Karpas-422 (cell line): ENCODE measurements at regions not wholly inside any gene's neighbourhood (a gene's known extent, or its start where the extent isn't known, plus 50 kb on each side); places are given as distances from the start of the nearest gene placed in this dataset.

Experiments
- DNase-seq: peaks from one replicate; pipeline ENCODE4 v3.0.0-alpha.2; 2015
- H2AFZ ChIP-seq: fragments of 200-600 bp; sonication (generic); 2 replicates; pipeline ENCODE4 v1.6.1; 2014; ENCODE audit warnings: antibody characterized with exemption, low read length, mixed read lengths
- H3K27ac ChIP-seq: fragments of 200-600 bp; sonication (generic); 2 replicates; pipeline ENCODE4 v1.5.1; 2014; ENCODE audit warnings: mild to moderate bottlenecking, low read length, moderate library complexity
- H3K27me3 ChIP-seq: fragments of 200-600 bp; sonication (generic); 2 replicates; pipeline ENCODE4 v1.6.1; 2014; ENCODE audit warnings: low read length, mixed read lengths
- H3K36me3 ChIP-seq: fragments of 200-600 bp; sonication (generic); 2 replicates; pipeline ENCODE4 v1.6.1; 2014; ENCODE audit warnings: low read length, mixed read lengths; ENCODE audit not compliant: insufficient read depth
- H3K4me1 ChIP-seq: fragments of 200-600 bp; sonication (generic); 2 replicates; pipeline ENCODE4 v1.6.1; 2014; ENCODE audit warnings: mild to moderate bottlenecking, low read length, mixed read lengths
- H3K4me2 ChIP-seq: fragments of 200-600 bp; sonication (generic); 2 replicates; pipeline ENCODE4 v1.6.1; 2014; ENCODE audit warnings: low read length, low read depth, mild to moderate bottlenecking; ENCODE audit not compliant: poor library complexity, severe bottlenecking
- H3K4me3 ChIP-seq: fragments of 200-600 bp; sonication (generic); 2 replicates; pipeline ENCODE4 v1.5.1; 2014; ENCODE audit warnings: mild to moderate bottlenecking, antibody characterized with exemption, low read length, mixed read lengths
- H3K79me2 ChIP-seq: fragments of 200-600 bp; sonication (generic); 2 replicates; pipeline ENCODE4 v1.6.1; 2014; ENCODE audit warnings: mild to moderate bottlenecking, low read length, mixed read lengths
- H3K9ac ChIP-seq: fragments of 200-600 bp; sonication (generic); 2 replicates; pipeline ENCODE4 v1.6.0; 2014; ENCODE audit warnings: low read length
- H3K9me2 ChIP-seq: fragments of 200-600 bp; sonication (generic), shearing (Covaris generic); replicated peaks from 2 replicates; pipeline ENCODE4 v1.6.0; 2014; ENCODE audit warnings: mild to moderate bottlenecking, low read length, moderate library complexity; ENCODE audit not compliant: insufficient read depth
- H3K9me3 ChIP-seq: fragments of 300-700, 200-600 bp; sonication (generic); 2 replicates; pipeline ENCODE4 v1.6.1; 2014; ENCODE audit warnings: low read length, mixed read lengths
- H4K20me1 ChIP-seq: fragments of 200-600 bp; sonication (generic); 2 replicates; pipeline ENCODE4 v1.6.1; 2014; ENCODE audit warnings: mild to moderate bottlenecking, antibody characterized with exemption, low read length, low read depth; ENCODE audit not compliant: insufficient read depth

DNA sequence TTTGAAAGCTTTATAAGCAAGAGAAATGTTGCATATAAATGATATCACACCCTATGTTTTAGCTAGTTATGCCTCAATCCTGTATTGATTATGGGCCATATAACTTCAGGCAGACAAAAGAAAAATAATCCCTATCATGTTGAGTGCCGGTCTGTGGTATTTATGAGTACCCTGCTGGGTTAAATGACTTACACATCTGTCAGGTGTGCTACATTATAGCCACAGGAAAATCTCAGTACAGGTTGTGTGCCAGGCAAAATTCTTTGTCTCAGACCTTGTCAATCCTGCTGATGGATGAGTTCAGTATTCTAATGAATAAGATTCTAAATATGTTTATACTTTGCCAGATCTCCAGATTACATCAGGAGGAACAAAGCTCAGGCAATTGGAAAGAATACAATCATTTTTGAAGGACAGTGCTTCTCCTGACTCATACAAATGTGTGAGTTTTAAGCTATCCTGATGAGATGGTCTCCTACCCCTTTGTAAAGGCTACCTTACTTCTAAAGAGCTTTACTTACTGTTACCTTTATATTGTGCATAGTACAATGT lies 109.8 kb upstream of the FOXG1 start:
- Histone ChIP-seq H3K9me2 (no peaks in the 10 kb centered on the region), H3K9me3 (peaks cover 74% of the 10 kb centered on the region), H3K27me3 (no peaks in the 10 kb centered on the region), H4K20me1 (no peaks in the 10 kb centered on the region), H3K4me1 (no peaks in the 10 kb centered on the region), H3K27ac (no peak overlapping the region), H3K79me2 (no peaks in the 10 kb centered on the region), H2AFZ (no peak overlapping the region), H3K36me3 (no peaks in the 10 kb centered on the region), H3K9ac (no peak overlapping the region), H3K4me2 (no peak overlapping the region), H3K4me3 (no peak overlapping the region)
- no peak for DNase-seq

DNA sequence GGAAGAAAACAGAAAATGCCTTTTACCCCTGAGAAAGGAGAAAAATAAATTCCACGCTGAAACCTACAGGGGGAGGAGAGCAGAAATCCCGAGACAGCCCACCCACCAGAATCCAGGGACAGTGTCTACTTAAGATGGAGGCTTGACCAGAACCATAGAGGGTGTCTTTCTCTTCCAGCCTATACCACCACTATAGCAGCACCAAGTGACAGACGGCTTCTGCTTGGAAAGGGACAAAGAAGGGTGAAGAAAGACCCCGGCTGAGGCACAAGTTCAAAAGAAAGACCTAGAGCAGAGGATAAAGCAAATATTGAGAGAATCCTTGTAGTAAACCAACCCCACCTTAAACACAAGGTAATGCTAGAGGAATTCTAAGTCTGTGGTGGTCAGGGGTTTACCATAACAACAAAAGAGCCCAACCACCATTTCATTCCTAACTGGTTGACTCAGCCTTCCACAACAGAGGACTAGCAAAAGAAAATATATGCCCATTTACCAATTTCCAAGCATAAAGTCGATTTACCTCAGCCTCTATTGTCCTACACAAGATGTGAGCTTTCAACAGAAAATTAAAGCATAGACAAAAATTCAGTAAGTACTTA lies 105.3 kb upstream of the FOXG1 start:
- Histone ChIP-seq H3K27ac (no peak overlapping the region), H4K20me1 (no peaks in the 10 kb centered on the region), H3K9me3 (peaks cover 48% of the 10 kb centered on the region), H3K4me2 (no peak overlapping the region), H3K4me3 (no peak overlapping the region), H3K9me2 (no peaks in the 10 kb centered on the region), H3K9ac (no peak overlapping the region), H3K79me2 (no peaks in the 10 kb centered on the region), H2AFZ (no peak overlapping the region), H3K36me3 (no peaks in the 10 kb centered on the region), H3K4me1 (no peaks in the 10 kb centered on the region), H3K27me3 (no peaks in the 10 kb centered on the region)
- DNase-seq, result no peak

- Histone ChIP-seq H2AFZ (no peak overlapping the region), H3K4me3 (no peak overlapping the region), H4K20me1 (no peaks in the 10 kb centered on the region), H3K4me2 (no peak overlapping the region), H3K27me3 (no peaks in the 10 kb centered on the region), H3K9me2 (no peaks in the 10 kb centered on the region), H3K27ac (no peak overlapping the region), H3K79me2 (no peaks in the 10 kb centered on the region), H3K36me3 (no peaks in the 10 kb centered on the region), H3K9me3 (peaks cover 48% of the 10 kb centered on the region), H3K9ac (no peak overlapping the region), H3K4me1 (no peaks in the 10 kb centered on the region)
- no peak for DNase-seq
Measured at GRCh38 chr14:28666961-28667360, 99.6 kb upstream of the FOXG1 start.

DNA sequence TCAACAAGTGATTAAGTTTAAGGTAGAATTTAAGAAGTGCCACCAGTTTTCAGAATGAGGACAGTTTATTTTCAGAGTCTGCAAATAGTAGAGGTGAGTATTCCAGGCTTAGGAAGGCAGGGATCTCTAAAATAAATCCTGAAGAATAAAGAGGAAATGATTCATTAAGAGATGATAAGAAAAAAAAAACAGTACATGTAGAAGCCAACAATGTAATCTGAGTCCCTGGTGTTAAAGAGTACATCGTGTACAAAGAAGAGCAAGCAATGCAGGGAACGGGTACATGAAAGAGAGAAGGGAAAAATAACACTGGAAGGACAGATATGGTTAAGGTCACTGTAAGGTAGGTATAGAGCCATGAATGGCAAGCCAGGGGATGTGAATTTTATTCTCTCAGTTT lies 95.2 kb upstream of the FOXG1 start:
- no peak for DNase-seq
- no peaks in the 10 kb centered on the region for H3K36me3 ChIP-seq
- peaks cover 70% of the 10 kb centered on the region for H3K9me3 ChIP-seq
- H3K27me3 ChIP-seq, result no peaks in the 10 kb centered on the region
- H3K4me1 ChIP-seq, result no peaks in the 10 kb centered on the region
- H2AFZ ChIP-seq, result no peak overlapping the region
- no peak overlapping the region for H3K4me2 ChIP-seq
- no peaks in the 10 kb centered on the region for H4K20me1 ChIP-seq
- no peaks in the 10 kb centered on the region for H3K79me2 ChIP-seq
- no peak overlapping the region for H3K4me3 ChIP-seq
- H3K9me2 ChIP-seq, result no peaks in the 10 kb centered on the region
- no peak overlapping the region for H3K9ac ChIP-seq
- H3K27ac ChIP-seq, result no peak overlapping the region

DNA sequence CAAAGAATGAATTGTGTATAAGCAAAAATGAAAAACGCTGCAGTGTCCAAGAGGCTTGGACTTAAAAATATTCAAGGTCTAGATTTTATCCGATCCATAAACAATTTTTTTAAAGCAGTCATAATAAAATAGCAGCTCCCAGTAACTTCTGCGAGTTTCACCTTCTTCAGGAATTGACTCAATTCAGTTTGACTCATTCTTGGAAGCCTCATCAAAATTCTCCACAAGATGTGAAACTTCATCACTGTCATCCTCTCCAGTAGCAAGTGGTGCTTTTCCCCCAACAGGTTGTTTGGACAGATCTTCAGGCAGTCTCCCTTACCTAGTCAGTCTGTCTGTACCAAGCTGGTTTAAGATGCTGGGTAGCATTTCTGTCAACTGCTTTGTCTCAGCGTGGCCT lies 93.5 kb upstream of the FOXG1 start:
- Histone ChIP-seq H3K4me2 (no peak overlapping the region), H3K79me2 (no peaks in the 10 kb centered on the region), H3K4me3 (no peak overlapping the region), H3K27me3 (no peaks in the 10 kb centered on the region), H3K9me2 (no peaks in the 10 kb centered on the region), H3K4me1 (no peaks in the 10 kb centered on the region), H3K36me3 (no peaks in the 10 kb centered on the region; the same call in 1 of the 2 replicates), H3K9ac (no peak overlapping the region), H3K27ac (no peak overlapping the region), H3K9me3 (peaks cover 72% of the 10 kb centered on the region), H2AFZ (no peak overlapping the region), H4K20me1 (no peaks in the 10 kb centered on the region)
- DNase-seq, result no peak

GRCh38 chr14:28676479-28676878 lies 90.1 kb upstream of the FOXG1 start:
- H3K27me3 ChIP-seq, result no peaks in the 10 kb centered on the region

GRCh38 chr14:28677381-28677780 lies 89.2 kb upstream of the FOXG1 start:
- H3K36me3 ChIP-seq, result no peaks in the 10 kb centered on the region; the same call in 1 of the 2 replicates
- no peak for DNase-seq
- H3K79me2 ChIP-seq, result no peaks in the 10 kb centered on the region
- no peaks in the 10 kb centered on the region for H3K9me2 ChIP-seq
- H3K27ac ChIP-seq, result no peak overlapping the region
- H3K4me1 ChIP-seq, result no peaks in the 10 kb centered on the region
- no peak overlapping the region for H3K4me2 ChIP-seq
- H3K27me3 ChIP-seq, result no peaks in the 10 kb centered on the region
- H3K4me3 ChIP-seq, result no peak overlapping the region
- peaks cover 71% of the 10 kb centered on the region for H3K9me3 ChIP-seq
- no peak overlapping the region for H2AFZ ChIP-seq
- H4K20me1 ChIP-seq, result no peaks in the 10 kb centered on the region
- H3K9ac ChIP-seq, result no peak overlapping the region

More at GRCh38 chr14:28676479-28676878, 90.1 kb upstream of the FOXG1 start:
- no peak overlapping the region for H3K4me2 ChIP-seq
- peaks cover 72% of the 10 kb centered on the region for H3K9me3 ChIP-seq
- no peak overlapping the region for H3K9ac ChIP-seq
- H3K36me3 ChIP-seq, result no peaks in the 10 kb centered on the region; the same call in 1 of the 2 replicates
- no peaks in the 10 kb centered on the region for H3K79me2 ChIP-seq
- no peak for DNase-seq
- H4K20me1 ChIP-seq, result no peaks in the 10 kb centered on the region
- no peaks in the 10 kb centered on the region for H3K4me1 ChIP-seq
- H2AFZ ChIP-seq, result no peak overlapping the region
- H3K27ac ChIP-seq, result no peak overlapping the region
- no peak overlapping the region for H3K4me3 ChIP-seq
- no peaks in the 10 kb centered on the region for H3K9me2 ChIP-seq

- H3K36me3 ChIP-seq, result no peaks in the 10 kb centered on the region; the same call in 1 of the 2 replicates
- H3K4me2 ChIP-seq, result no peak overlapping the region
- H3K4me1 ChIP-seq, result no peaks in the 10 kb centered on the region
- no peak for DNase-seq
- no peak overlapping the region for H2AFZ ChIP-seq
- no peak overlapping the region for H3K4me3 ChIP-seq
- no peaks in the 10 kb centered on the region for H3K27me3 ChIP-seq
- H3K9ac ChIP-seq, result no peak overlapping the region
- no peaks in the 10 kb centered on the region for H3K9me2 ChIP-seq
- peaks cover 77% of the 10 kb centered on the region for H3K9me3 ChIP-seq
- no peaks in the 10 kb centered on the region for H3K79me2 ChIP-seq
- H4K20me1 ChIP-seq, result no peaks in the 10 kb centered on the region
- no peak overlapping the region for H3K27ac ChIP-seq
Measured at GRCh38 chr14:28678887-28679286, 87.7 kb upstream of the FOXG1 start.
